GM23338 (cell line): ENCODE measurements at regions not wholly inside any gene's neighbourhood (a gene's known extent, or its start where the extent isn't known, plus 50 kb on each side); places are given as distances from the start of the nearest gene placed in this dataset.

ENCODE experiments used
- ATAC-seq: fragments of 200-7000 bp; cut with Tn5 transposase; 3 replicates; pipeline ENCODE4 v1.9.1; 2020
- DNase-seq: peaks from one replicate; pipeline ENCODE4 v3.0.0-alpha.2; 2015; ENCODE audit warnings: low spot score
- H2AFZ ChIP-seq: fragments of 200-600 bp; sonication (generic); 2 replicates; pipeline ENCODE4 v1.8.0; 2016; ENCODE audit warnings: antibody characterized with exemption, mild to moderate bottlenecking, moderate library complexity
- H3F3A ChIP-seq: fragments of 200-600 bp; sonication (generic); replicated peaks from 2 replicates; pipeline ENCODE4 v1.8.0; 2017; ENCODE audit warnings: antibody characterized with exemption, mixed run types, low read depth
- H3K27ac ChIP-seq: fragments of 200-600 bp; sonication (generic); 2 replicates; pipeline ENCODE4 v1.6.1; 2016; ENCODE audit warnings: low read depth
- H3K27me3 ChIP-seq: fragments of 200-600 bp; sonication (generic); 2 replicates; pipeline ENCODE4 v1.8.0; 2016; ENCODE audit warnings: mild to moderate bottlenecking, mixed run types, moderate library complexity; ENCODE audit not compliant: insufficient read depth
- H3K36me3 ChIP-seq: fragments of 200-600 bp; sonication (generic); 2 replicates; pipeline ENCODE4 v1.8.0; 2016; ENCODE audit warnings: mild to moderate bottlenecking; ENCODE audit not compliant: insufficient read depth
- H3K4me1 ChIP-seq: fragments of 200-600 bp; sonication (generic); 2 replicates; pipeline ENCODE4 v1.8.0; 2016; ENCODE audit warnings: mild to moderate bottlenecking, moderate library complexity; ENCODE audit not compliant: insufficient read depth
- H3K4me2 ChIP-seq: fragments of 200-600 bp; sonication (generic); 2 replicates; pipeline ENCODE4 v1.7.1; 2017; ENCODE audit warnings: mixed run types
- H3K4me3 ChIP-seq: fragments of 200-600 bp; sonication (generic); 2 replicates; pipeline ENCODE4 v1.6.1; 2016; ENCODE audit warnings: mixed run types
- H3K79me2 ChIP-seq: fragments of 200-600 bp; sonication (generic); replicated peaks from 2 replicates; pipeline ENCODE4 v1.8.0; 2017; ENCODE audit warnings: mild to moderate bottlenecking; ENCODE audit not compliant: insufficient read depth
- H3K9me2 ChIP-seq: fragments of 200-600 bp; sonication (generic); 2 replicates; pipeline ENCODE4 v1.8.0; 2017; ENCODE audit not compliant: insufficient read depth
- H4K20me1 ChIP-seq: fragments of 200-600 bp; sonication (generic); replicated peaks from 2 replicates; pipeline ENCODE4 v1.8.0; 2017; ENCODE audit warnings: mild to moderate bottlenecking; ENCODE audit not compliant: insufficient read depth
- H3K27ac Mint-ChIP-seq: 2 replicates; pipeline ENCODE4 v1.8.0; 2020; ENCODE audit warnings: inconsistent platforms, mild to moderate bottlenecking, moderate library complexity, mixed read lengths
- H3K27me3 Mint-ChIP-seq: 3 replicates; pipeline ENCODE4 v1.8.0; 2022; ENCODE audit warnings: low read depth, mild to moderate bottlenecking, moderate library complexity, mixed read lengths, inconsistent platforms; ENCODE audit not compliant: insufficient read depth, poor library complexity
- H3K36me3 Mint-ChIP-seq: 3 replicates; pipeline ENCODE4 v1.8.0; 2021; ENCODE audit warnings: low read depth, mild to moderate bottlenecking, inconsistent platforms, moderate library complexity, mixed read lengths
- H3K4me1 Mint-ChIP-seq: 3 replicates; pipeline ENCODE4 v1.8.0; 2020; ENCODE audit warnings: mild to moderate bottlenecking, inconsistent platforms, mixed read lengths
- H3K4me3 Mint-ChIP-seq: 3 replicates; pipeline ENCODE4 v1.8.0; 2021; ENCODE audit warnings: moderate library complexity, mild to moderate bottlenecking, inconsistent platforms, mixed read lengths
- H3K9me3 Mint-ChIP-seq: 3 replicates; pipeline ENCODE4 v1.8.0; 2020; ENCODE audit warnings: moderate library complexity, mild to moderate bottlenecking, inconsistent platforms, mixed read lengths
- CREB1 ChIP-seq: fragments of 250-450 bp; sonication (Bioruptor Pico); IDR thresholded peaks from 2 replicates; pipeline ENCODE4 v1.5.0; 2020; ENCODE audit warnings: low read depth, mild to moderate bottlenecking, moderate library complexity
- CTCF ChIP-seq, 2 experiments: fragments of 200-600 bp in 1 of 2; sonication (generic) in 1 of 2; conservative IDR thresholded peaks; 2 replicates each; pipeline versions ENCODE4 v1.5.1 to v1.6.1; 2016 to 2017; ENCODE audit warnings: antibody characterized with exemption in 2 of 2, low read depth in 2 of 2, mild to moderate bottlenecking in 2 of 2, moderate library complexity in 1 of 2
- ETS1 ChIP-seq: IDR thresholded peaks from 2 replicates; pipeline ENCODE4 v1.6.1; 2016; ENCODE audit warnings: antibody characterized with exemption
- EZH2 ChIP-seq: fragments of 200-600 bp; sonication (generic); IDR thresholded peaks from one replicate; pipeline ENCODE4 v1.8.0; 2017; ENCODE audit warnings: antibody characterized with exemption, mild to moderate bottlenecking, low read depth; ENCODE audit not compliant: unreplicated experiment
- EZH2phosphoT487 ChIP-seq: fragments of 200-600 bp; sonication (generic); IDR thresholded peaks from one replicate; pipeline ENCODE4 v1.8.1; 2018; ENCODE audit warnings: antibody characterized with exemption; ENCODE audit not compliant: unreplicated experiment
- JUNB ChIP-seq: IDR thresholded peaks from one replicate; pipeline ENCODE4 v1.6.1; 2016; ENCODE audit warnings: antibody characterized with exemption; ENCODE audit not compliant: unreplicated experiment
- NANOG ChIP-seq: IDR thresholded peaks from 2 replicates; pipeline ENCODE4 v1.6.1; 2016; ENCODE audit warnings: antibody characterized with exemption, borderline replicate concordance
- POLR2AphosphoS5 ChIP-seq: IDR thresholded peaks from 2 replicates; pipeline ENCODE4 v1.6.1; 2016; ENCODE audit warnings: antibody characterized with exemption, low read depth
- REST ChIP-seq: IDR thresholded peaks from one replicate; pipeline ENCODE4 v1.6.1; 2018; ENCODE audit warnings: antibody characterized with exemption; ENCODE audit not compliant: unreplicated experiment
- STAT1 ChIP-seq: IDR thresholded peaks from one replicate; pipeline ENCODE4 v1.6.1; 2016; ENCODE audit warnings: antibody characterized with exemption; ENCODE audit not compliant: unreplicated experiment
- ZNF114 ChIP-seq: fragments of 250-450 bp; sonication (Bioruptor Pico); IDR thresholded peaks from 2 replicates; pipeline ENCODE4 v1.5.0; 2020; ENCODE audit warnings: mild to moderate bottlenecking, moderate library complexity
- ZNF331 ChIP-seq: fragments of 250-450 bp; sonication (Bioruptor Pico); IDR thresholded peaks from 2 replicates; pipeline ENCODE4 v1.5.0; 2020; ENCODE audit warnings: low read depth, mild to moderate bottlenecking, moderate library complexity
- ZNF462 ChIP-seq: fragments of 250-450 bp; sonication (Bioruptor Pico); IDR thresholded peaks from 2 replicates; pipeline ENCODE4 v1.5.0; 2020; ENCODE audit warnings: mild to moderate bottlenecking, moderate library complexity

DNA sequence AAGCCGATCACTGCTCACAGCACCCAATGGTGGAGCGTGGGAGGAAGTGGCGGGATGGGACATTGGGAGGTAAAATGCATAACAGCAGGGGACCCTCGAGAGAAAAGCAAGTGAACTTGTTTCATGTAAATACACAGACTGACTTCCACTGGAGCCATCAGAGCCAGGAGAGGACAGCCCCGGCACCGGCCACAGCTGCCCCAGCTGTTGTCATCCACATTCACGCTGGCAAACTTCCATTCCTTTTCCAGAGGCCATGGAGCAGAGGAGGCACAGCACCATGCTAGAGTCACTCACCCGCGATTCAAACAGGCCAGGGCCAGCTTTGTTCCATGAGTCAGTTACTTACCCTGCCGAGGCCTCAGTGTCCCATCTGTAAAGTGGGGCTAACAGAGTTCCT, 610.9 kb upstream of the SALL3 start:
- Mint-ChIP-seq H3K9me3 (peaks cover 66% of the 10 kb centered on the region), H3K36me3 (peaks cover 36% of the 10 kb centered on the region), H3K4me3 (no peak overlapping the region), H3K27ac (no peak overlapping the region), H3K27me3 (peaks cover 2% of the 10 kb centered on the region), H3K4me1 (no peaks in the 10 kb centered on the region; the same call in 2 of the 3 replicates)
- H3K4me2 ChIP-seq: no peak overlapping the region
- H3K4me1 ChIP-seq: no peaks in the 10 kb centered on the region
- no peak overlapping the region for H3K4me3 ChIP-seq
- no peaks in the 10 kb centered on the region for H4K20me1 ChIP-seq
- H3K27ac ChIP-seq: no peak overlapping the region
- no peak overlapping the region for H2AFZ ChIP-seq
- H3K9me2 ChIP-seq: no peaks in the 10 kb centered on the region
- H3F3A ChIP-seq: no peaks in the 10 kb centered on the region
- no peak for DNase-seq
- H3K36me3 ChIP-seq: 0 out of 2 replicates have a peak, but pooled peaks cover 3% of the 10 kb centered on the region
- no peaks in the 10 kb centered on the region for H3K27me3 ChIP-seq
- no peaks in the 10 kb centered on the region for H3K79me2 ChIP-seq
- no peak for ATAC-seq
- TF ChIP-seq JUNB: no peak
- no peak for TF ChIP-seq CREB1 (CRISPR knock-in tag)
- TF ChIP-seq ZNF462: no peak
- TF ChIP-seq CTCF (conservative IDR thresholded peaks at IDR 0.05; ENCODE audit: low read depth in 2 of 2): no peak
- no peak for TF ChIP-seq EZH2phosphoT487
- TF ChIP-seq REST: no peak
- no peak for TF ChIP-seq ETS1
- TF ChIP-seq EZH2: no peak
- no peak for TF ChIP-seq STAT1
- TF ChIP-seq NANOG: no peak
- no peak for TF ChIP-seq ZNF114 (CRISPR knock-in tag)
- no peak for TF ChIP-seq ZNF331 (CRISPR knock-in tag)
- TF ChIP-seq POLR2AphosphoS5: no peak
